Suprapubic skin (tissue), 3 donors: ENCODE measurements at regions not wholly inside any gene's neighbourhood (a gene's known extent, or its start where the extent isn't known, plus 50 kb on each side); places are given as distances from the start of the nearest gene placed in this dataset.

Experiments
- POLR2A ChIP-seq, 2 donors: fragments of 450-650 bp; IDR thresholded peaks; one replicate each; pipeline ENCODE4 v1.6.1; 2017; ENCODE audit warnings: antibody characterized with exemption in 2 of 2, mild to moderate bottlenecking in 2 of 2, moderate library complexity in 2 of 2
- TF ChIP-seq, protein P1 (sequence below), 2 donors: fragments of 200-600 bp in 1 of 2; fragments of 450-650 bp in 1 of 2; sonication (generic) in 1 of 2; IDR thresholded peaks; one replicate each; pipeline ENCODE4 v1.5.1; 2016 to 2019; ENCODE audit warnings: antibody characterized with exemption in 2 of 2, mild to moderate bottlenecking in 1 of 2, moderate library complexity in 1 of 2

DNA sequence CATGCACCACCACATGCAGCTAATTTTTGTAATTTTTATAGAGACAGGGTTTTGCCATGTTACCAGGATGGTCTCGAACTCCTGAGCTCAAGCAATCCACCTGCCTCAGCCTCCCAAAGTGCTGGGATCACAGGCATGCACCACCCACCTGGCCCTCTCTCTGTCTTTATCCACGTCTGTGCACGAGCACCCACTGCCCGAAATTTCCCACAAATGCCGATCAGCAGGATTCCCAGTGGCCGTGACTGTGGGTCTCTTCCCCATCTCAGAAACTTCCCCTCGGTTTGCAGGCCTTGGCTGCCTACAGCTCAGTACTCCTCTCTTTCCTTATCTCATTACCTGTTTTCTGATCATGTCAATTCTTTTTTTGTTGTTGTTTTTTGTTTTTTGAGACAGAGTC, 217.3 kb downstream of the TTC32 start:
- no peak for TF ChIP-seq POLR2A (IDR thresholded peaks at IDR 0.05)
- TF ChIP-seq, protein P1, sequence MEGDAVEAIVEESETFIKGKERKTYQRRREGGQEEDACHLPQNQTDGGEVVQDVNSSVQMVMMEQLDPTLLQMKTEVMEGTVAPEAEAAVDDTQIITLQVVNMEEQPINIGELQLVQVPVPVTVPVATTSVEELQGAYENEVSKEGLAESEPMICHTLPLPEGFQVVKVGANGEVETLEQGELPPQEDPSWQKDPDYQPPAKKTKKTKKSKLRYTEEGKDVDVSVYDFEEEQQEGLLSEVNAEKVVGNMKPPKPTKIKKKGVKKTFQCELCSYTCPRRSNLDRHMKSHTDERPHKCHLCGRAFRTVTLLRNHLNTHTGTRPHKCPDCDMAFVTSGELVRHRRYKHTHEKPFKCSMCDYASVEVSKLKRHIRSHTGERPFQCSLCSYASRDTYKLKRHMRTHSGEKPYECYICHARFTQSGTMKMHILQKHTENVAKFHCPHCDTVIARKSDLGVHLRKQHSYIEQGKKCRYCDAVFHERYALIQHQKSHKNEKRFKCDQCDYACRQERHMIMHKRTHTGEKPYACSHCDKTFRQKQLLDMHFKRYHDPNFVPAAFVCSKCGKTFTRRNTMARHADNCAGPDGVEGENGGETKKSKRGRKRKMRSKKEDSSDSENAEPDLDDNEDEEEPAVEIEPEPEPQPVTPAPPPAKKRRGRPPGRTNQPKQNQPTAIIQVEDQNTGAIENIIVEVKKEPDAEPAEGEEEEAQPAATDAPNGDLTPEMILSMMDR (IDR thresholded peaks at IDR 0.05) = no peak
